Activated CD4-positive, CD25-positive, alpha-beta regulatory T cell treated with anti-CD3 and anti-CD28 coated beads, Interleukin-2, amount 50 U/mL, for 24 hours (primary cell): ENCODE measurements at regions not wholly inside any gene's neighbourhood (a gene's known extent, or its start where the extent isn't known, plus 50 kb on each side); places are given as distances from the start of the nearest gene placed in this dataset.
A peak's percentile ranks its signal among the peaks of the same experiment; 100 is the strongest.
"Not testable (repeated sequence)": the region's sequence is repeated elsewhere in the genome, so short reads cannot be mapped to it uniquely, and the experiment has no call there.

Experiments
- ATAC-seq, 2 donors: fragments of 150-1000 bp; cut with Tn5 transposase; one replicate each; pipeline ENCODE4 v1.10.0; 2021; ENCODE audit warnings: mild to moderate bottlenecking in 1 of 2, moderate library complexity in 1 of 2

- ATAC-seq, result not testable (repeated sequence)
Observed at GRCh38 chr16:29274055-29275035, 132.2 kb downstream of the NPIPB11 start.

GRCh38 chr16:29273298-29274054, 133.0 kb downstream of the NPIPB11 start:
- peak; percentile 76 to 78 for ATAC-seq

DNA sequence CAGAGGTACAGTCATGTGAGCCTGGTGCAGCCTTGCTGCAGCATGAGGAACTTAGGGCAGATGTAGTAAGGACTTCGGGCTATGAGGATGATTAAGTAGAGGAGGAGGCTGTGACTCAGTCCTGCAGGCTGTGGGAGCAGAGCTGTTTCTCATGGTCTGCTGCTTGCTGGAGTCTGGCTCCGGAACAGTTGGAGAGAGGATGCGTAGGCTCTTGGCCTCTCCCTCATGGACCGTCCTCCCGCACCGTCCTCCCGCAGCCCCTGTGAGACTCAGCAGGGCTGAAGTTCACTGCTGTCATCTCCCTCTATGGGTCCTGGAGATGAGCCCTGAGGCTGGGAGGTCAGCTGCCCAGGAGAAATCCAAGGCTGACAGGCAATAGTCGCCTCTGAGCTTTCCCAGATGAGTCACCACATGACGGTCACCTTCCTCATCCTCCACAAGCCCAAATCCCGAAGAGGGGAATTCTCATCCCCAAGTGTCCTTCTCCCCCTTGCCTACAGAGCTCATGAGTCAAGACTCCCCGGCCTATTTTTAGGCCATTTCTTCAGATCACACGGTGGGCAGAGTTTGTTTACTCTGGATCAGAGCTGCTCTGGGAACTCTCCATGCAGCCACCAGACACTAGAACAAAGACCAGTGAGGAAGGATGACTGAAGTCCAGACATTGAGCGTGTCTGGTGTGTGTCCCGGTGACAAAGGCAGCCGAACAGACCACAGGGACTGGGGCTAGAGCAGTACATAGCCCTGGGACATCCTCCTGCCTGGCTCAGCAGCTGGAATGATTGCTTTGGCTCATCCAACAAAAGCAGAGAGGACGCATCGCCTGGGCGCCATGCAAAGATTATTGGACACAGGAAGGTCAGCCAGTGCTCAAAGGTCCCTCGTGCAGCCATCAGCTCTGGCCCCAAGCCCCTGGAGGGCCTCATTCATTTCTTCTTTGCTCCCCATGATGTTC, 134.5 kb downstream of the NPIPB11 start:
- not testable (repeated sequence) for ATAC-seq

- not testable (repeated sequence) for ATAC-seq
Observed at GRCh38 chr16:29270923-29271322, 135.6 kb downstream of the NPIPB11 start.

DNA sequence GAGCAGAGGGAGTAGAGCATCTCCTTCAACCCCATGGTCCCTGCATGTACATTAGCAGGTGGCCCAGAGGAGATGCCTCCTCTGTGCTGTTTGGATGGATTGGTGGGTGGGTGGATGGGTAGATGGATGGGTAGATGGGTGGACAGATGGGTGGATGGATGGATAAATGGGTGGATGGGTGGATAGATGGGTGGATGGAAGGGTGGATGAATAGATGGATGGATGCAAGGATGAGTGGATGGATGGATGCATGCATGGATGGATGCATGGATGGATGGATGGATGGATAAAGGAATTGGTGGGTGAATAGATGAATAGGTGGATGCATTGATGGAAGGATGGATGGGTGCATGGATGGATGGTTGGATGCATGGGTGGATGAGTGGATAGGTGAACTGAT, 136.5 kb downstream of the NPIPB11 start:
- not testable (repeated sequence) for ATAC-seq

- ATAC-seq, result not testable (repeated sequence)
Observed at GRCh38 chr16:29269192-29269811, 137.2 kb downstream of the NPIPB11 start.

GRCh38 chr16:29268785-29269191, 137.7 kb downstream of the NPIPB11 start:
- not testable (repeated sequence) for ATAC-seq

GRCh38 chr16:29268348-29268747, 138.2 kb downstream of the NPIPB11 start:
- ATAC-seq, result not testable (repeated sequence)

GRCh38 chr16:29267891-29268290, 138.6 kb downstream of the NPIPB11 start:
- ATAC-seq, result not testable (repeated sequence)

DNA sequence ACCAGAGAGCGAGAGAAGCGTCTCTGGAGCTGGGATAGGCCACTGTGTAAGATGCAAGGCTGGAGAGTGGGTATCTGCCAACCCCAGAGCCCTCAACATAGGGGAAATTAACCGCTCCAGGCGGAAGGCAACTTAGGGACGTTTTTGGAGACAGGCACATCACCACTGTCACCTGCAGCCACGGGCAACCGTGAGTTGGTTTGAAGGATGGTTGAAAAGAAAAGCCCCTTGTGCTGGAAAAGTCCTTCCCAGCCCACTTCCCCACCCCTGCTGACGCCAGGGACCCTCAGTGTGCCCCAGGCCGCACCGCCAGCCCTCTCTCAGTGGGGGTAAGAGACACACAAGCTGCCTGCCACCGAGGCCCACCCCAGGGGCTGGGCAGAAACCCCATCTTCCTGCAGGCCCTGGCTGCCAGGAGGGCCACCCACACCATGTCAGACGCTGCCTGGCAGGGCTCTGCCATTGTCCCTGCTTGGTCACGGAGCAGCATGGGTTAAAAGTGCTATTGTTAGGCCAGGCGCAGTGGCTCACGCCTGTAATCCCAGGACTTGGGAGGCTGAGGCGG, 139.4 kb downstream of the NPIPB11 start:
- not testable (repeated sequence) for ATAC-seq

DNA sequence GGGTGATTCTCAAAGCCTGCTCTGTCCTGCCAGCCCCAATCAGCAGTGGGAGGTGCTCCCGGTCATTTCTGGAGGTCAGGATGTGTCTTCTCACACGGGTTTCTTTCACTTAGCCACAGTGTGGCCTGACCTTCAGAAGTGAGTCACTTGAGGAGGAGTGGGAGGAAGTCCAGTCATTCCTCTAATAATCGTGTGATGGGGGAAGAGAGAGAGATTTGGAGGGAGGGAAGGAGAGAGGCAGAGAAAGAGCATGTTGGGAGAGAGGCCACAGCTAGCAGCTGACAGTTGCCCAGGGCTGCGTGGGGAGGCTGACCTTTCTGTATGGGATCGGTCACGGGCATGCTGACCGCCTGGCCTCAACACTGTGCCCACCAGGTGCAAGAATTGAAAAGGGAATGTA, 139.9 kb downstream of the NPIPB11 start:
- ATAC-seq, result peak in 1 of 2 donors; percentile 39

DNA sequence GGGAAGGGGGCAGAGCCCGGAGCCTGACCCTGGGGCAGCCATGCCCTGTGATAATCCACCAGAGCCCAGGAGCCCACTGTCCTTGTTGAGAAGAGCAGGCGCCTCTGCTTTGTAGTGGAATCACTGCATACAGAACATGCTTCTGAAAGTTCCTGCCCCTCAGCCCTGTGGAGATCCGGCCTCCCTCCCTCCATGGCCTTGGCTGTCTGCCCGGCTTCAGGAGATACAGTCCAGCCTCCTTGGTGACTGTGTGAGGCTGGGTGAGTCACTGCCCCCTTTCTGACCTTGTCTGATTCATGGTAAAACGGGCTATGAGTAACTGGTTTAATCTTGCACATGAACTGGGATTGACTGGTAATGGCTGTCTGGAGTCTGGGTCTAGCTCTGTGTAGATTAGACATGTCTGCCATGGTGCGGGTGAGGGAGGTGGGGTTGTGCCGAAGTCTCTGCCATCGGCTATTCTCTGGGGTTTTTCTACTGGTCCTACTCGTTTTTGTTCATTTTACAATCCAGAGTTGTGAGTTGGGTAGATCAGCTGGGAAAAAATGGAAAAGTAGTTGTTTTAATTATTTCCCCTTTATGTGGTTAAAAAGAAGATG, 141.2 kb downstream of the NPIPB11 start:
- peak; percentile 97 to 99 for ATAC-seq

- ATAC-seq, result not testable (repeated sequence)
Observed at GRCh38 chr16:29264080-29264837, 142.3 kb downstream of the NPIPB11 start.

- not testable (repeated sequence) for ATAC-seq
Observed at GRCh38 chr16:29262725-29263124, 143.8 kb downstream of the NPIPB11 start.

DNA sequence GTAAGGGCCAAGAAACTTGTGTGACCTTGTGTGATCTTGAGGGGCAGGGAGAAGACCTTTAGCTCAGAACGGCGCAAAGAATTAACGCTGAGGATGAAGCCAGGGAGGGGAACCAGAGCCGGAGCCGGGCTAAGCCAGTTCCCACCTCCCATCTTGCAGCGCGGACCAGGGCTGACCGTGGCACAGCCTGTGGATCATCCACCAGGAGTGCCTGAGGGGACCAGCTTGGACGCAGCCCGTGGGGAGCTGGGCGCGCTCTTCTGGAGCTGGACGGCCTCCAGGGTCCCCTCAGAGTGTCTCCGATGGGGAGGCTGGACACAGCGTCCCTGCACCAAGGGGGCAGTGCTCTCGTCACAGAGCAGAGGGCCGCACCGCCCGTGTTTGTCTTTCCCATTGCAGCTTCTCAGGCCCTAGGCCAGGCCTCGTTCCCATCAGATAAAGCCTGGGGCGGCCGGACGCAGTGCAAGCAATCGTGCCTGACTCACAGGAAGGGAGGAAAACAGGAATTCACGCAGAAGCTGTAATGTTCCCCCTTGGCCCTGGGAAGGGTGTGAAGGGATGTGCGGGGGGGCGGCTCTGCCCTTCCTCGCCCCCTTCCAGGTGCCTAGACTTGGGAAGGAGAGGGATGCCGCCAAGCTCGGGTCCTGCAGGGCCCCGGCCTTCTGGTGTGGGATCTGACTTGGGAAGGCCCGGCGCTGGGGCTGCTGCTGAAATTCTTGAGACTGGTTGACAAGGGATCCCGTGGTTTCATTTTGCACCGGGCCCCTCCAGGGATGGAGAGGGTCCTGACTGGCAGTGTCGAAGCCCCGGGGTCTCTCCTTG, 144.9 kb downstream of the NPIPB11 start:
- ATAC-seq, result not testable (repeated sequence)

- ATAC-seq, result not testable (repeated sequence)
Observed at GRCh38 chr16:29260683-29261426, 145.7 kb downstream of the NPIPB11 start.

DNA sequence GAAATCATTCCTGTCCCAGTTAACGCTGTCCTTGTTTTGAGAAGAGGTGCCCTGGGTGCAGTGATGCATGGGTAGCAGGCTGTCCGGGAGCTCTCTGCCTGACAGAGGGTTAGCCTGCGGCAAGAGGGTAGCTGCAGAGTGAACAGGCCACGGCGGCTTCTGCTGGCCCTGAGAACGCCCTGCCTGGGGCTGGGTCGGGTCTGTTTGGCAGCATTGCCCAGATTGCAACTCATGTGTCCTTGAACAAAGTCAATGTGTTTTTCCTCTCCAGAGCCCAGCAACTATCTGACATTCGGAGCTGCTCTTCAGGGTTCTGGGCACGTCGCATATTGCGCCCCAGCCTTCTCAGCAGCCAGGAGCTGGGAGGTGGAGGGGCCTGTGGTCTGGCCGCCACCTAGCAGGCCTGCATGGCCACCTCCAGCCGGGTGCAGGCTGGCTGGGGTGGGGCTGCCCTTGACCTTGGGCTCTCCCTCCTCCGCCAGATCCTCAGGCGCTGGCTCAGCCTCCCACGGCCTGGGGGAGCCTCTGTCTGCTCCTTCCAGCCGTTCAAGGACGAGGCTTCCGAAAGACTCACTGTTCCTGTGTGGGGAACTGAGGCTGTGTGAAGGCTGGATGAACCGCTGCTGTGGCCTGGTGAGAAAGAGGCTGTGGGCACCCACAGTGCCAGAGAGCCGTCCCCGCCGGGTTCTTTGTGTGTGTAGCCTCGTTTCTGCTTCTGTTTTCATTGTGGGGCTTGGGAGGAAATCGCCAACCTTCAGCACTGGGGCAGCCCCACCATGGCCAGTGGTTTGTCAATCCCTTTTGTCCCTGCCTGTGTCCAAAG, 146.7 kb downstream of the NPIPB11 start:
- ATAC-seq, result not testable (repeated sequence)
